ENCODE measurements at regions not wholly inside any gene's neighbourhood (a gene's known extent, or its start where the extent isn't known, plus 50 kb on each side); places are given as distances from the start of the nearest gene placed in this dataset.
"Not testable (repeated sequence)": the region's sequence is repeated elsewhere in the genome, so short reads cannot be mapped to it uniquely, and the experiment has no call there.

DNA sequence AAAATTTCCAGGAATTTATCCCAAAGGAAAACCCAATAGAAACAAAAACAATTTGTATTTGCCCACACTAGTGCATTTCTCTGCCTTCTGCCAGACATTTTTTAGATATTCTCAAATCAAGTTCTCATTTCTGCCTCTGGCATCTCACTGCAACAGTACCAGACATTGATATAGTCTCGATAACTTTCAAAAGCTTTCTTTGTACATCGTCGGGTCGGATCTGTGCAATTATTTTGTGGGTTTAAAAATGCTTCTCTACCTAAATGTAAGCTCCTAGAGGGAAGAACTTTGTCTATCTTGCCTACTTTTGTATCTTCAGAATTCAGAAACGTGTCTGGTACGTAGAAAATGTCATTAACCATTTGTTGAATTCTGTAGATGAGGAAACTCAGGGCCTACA, 125.5 kb upstream of the LIFR start:
- in situ Hi-C loops (cut with HindIII; ENCODE audit: low sequenced_read_pairs): no loop called here
- no peak overlapping the region for H3K4me3 ChIP-seq (ENCODE audit: low read depth, low read length)
- TF ChIP-seq, protein P1, sequence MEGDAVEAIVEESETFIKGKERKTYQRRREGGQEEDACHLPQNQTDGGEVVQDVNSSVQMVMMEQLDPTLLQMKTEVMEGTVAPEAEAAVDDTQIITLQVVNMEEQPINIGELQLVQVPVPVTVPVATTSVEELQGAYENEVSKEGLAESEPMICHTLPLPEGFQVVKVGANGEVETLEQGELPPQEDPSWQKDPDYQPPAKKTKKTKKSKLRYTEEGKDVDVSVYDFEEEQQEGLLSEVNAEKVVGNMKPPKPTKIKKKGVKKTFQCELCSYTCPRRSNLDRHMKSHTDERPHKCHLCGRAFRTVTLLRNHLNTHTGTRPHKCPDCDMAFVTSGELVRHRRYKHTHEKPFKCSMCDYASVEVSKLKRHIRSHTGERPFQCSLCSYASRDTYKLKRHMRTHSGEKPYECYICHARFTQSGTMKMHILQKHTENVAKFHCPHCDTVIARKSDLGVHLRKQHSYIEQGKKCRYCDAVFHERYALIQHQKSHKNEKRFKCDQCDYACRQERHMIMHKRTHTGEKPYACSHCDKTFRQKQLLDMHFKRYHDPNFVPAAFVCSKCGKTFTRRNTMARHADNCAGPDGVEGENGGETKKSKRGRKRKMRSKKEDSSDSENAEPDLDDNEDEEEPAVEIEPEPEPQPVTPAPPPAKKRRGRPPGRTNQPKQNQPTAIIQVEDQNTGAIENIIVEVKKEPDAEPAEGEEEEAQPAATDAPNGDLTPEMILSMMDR (IDR thresholded peaks at IDR 0.05; ENCODE audit: low read depth, low read length): no peak
- DNase-seq (ENCODE audit: low read depth, low spot score): no peak

DNA sequence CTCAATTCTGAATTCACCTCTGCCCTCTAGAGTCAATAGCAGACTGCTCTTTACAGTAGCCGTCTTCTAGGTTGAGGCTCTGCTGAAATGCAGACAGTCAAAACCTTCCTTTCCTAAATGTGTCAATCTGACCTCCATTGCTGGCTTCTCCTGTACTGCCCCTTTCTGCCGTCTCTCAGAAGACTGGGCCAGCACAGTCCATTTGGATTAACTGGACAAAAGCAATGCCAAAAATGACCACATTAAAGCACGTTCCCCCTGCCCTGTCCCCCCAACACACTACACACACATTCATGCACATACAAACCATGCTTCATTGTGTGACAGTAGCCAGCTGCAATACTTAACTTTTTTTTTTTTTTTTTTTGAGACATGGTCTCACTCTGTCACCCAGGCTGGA, 130.2 kb upstream of the LIFR start:
- TF ChIP-seq, protein P1 (IDR thresholded peaks at IDR 0.05; ENCODE audit: low read depth, low read length): no peak
- DNase-seq (ENCODE audit: low read depth, low spot score): no peak
- no peak overlapping the region for H3K4me3 ChIP-seq (ENCODE audit: low read depth, low read length)
- in situ Hi-C loops (cut with HindIII; ENCODE audit: low sequenced_read_pairs): no loop called here

DNA sequence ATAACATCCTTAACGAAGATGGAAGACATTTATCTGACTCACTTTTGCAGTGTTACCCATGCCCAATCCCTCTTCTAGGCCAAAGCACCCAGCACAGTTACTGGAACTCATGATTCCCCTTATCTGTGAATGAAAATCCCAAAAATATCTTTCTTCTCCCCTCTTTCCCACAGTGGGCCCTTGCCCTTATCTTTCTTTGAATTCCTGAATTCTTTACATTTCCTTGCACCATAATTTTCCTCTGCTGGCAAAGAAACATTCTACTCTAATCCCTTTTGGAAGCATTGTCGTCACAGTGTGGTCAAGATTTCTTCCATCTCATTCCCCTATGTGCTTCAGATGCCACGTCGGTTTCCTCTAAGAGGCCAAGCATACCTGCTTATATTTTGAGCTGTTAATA, 135.9 kb upstream of the LIFR start:
- in situ Hi-C loops (cut with HindIII; ENCODE audit: low sequenced_read_pairs): no loop called here
- no peak overlapping the region for H3K4me3 ChIP-seq (ENCODE audit: low read depth, low read length)
- DNase-seq (ENCODE audit: low read depth, low spot score): no peak
- TF ChIP-seq, protein P1 (IDR thresholded peaks at IDR 0.05; ENCODE audit: low read depth, low read length): no peak

DNA sequence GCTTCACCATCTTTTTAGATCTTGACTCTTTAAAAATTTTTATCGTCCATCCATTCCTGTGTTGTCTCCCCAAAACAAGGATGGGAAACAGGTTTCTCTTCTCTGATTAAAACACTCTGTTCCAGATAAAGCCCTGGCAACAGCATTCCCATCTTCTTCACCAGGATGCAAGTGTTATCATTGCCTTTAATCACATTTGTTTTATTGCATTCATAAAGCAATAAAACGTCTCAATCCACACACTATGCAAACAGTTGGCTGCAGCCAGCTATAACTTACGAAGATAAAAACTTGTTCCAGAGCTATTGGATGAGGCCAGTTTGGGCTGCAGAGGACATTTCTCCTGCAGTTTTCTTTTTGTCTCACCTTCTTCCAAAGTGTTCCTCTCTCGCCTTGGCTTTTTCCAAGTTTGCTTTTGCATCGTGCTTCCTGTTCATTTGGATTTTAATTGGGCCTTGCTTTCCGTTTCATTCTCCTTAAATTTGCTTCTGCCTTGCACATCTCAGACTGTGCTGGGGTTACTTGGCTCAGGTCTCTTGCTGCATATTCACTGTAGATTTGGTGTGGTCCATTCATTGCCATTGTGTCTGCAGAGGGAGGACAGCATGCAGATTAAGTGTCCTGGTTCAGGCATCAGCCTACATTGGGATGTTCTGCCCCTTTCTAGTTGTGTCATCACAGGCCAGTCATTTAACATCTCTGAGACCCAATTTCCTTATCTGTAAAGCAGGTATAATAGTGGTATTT, 136.5 kb upstream of the LIFR start:
- in situ Hi-C loops (cut with HindIII; ENCODE audit: low sequenced_read_pairs): no loop called here
- DNase-seq (ENCODE audit: low read depth, low spot score): no peak
- H3K4me3 ChIP-seq (ENCODE audit: low read depth, low read length): no peak overlapping the region
- TF ChIP-seq, protein P1 (IDR thresholded peaks at IDR 0.05; ENCODE audit: low read depth, low read length): no peak

DNA sequence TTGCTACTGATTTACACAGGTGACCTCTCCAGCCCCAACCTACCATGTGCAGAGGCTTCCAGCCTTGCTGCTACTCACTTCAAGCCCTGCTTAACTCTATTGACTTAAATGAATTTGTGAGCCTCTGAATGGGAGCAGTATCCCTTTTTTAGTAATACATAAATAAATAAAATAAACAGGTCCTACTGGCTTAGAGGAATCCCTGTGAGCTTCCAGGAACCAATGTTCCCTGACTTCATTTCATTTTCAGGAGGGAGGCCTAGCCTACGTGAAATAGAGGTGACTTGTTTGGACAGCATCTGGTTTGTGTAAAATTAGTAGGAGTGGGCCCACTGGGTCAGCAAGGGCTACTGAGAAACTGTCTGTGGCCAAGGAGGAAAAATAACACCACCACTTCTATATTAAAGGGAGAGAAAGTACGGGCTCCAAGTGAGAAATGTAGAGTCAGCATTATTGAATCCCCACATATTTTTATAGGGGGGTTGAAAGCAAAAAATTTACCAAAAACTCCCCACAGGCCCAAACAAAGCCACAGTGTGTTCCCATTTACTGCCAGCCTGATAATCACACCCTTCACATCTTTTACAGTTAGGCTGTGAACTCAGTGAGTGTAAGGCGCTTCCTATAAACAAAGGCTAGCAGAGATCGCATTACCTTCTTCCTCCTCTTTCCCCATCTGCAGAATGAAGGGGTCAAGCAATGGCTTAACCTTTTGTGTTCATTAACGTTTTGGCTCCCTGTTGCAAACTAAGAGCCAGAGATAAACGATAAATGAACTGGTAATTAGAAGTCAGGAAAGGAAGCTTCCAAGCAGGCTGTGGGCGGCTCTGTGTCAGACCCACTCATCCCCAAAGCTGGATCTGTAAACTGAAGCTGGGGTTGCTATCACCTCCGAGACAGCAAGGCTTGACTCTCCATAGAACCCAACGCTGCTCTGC, 138.8 kb upstream of the LIFR start:
- no peak for DNase-seq (ENCODE audit: low read depth, low spot score)
- TF ChIP-seq, protein P1 (IDR thresholded peaks at IDR 0.05; ENCODE audit: low read depth, low read length): no peak
- H3K4me3 ChIP-seq (ENCODE audit: low read depth, low read length): no peak overlapping the region

DNA sequence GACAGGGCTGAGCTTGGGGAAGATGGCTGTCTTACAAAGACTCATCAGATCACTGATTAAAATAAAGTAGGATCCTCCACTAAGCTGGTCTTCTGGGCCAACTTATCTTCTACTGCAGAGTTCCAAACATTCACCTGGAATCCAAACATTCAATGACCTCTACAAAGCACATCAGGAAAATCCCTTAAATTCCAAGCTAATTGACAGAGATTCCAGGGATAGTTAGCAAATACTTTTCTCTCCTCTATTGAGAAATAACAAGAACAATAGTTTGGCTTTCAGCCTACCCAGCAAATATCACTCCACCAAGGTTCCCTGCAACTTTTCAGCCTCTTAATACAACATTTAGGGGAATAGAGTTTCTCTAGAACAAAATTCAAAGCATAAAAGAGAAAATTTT, 140.6 kb upstream of the LIFR start:
- TF ChIP-seq, protein P1 (IDR thresholded peaks at IDR 0.05; ENCODE audit: low read depth, low read length): no peak
- H3K4me3 ChIP-seq (ENCODE audit: low read depth, low read length): no peak overlapping the region
- DNase-seq (ENCODE audit: low read depth, low spot score): no peak
- in situ Hi-C loops (cut with HindIII; ENCODE audit: low sequenced_read_pairs): no loop called here

More for the DNA sequence above, 138.8 kb upstream of the LIFR start:
- in situ Hi-C loops (cut with HindIII; ENCODE audit: low sequenced_read_pairs): no loop called here

DNA sequence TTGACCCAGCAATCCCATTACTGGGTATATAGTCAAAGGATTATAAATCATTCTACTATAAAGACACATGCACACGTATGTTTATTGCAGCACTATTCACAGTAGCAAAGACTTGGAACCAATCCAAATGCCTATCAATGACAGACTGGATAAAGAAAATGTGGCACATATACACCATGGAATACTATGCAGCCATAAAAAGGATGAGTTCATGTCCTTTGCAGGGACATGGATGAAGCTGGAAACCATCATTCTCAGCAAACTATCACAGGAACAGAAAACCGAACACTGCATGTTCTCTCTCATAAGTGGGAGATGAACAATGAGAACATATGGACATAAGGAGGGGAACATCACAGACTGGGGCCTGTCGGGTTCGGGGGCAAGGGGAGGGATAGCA, 140.3 kb upstream of the OSMR start:
- in situ Hi-C loops (cut with HindIII; ENCODE audit: low sequenced_read_pairs); H3K4me3 ChIP-seq (ENCODE audit: low read depth, low read length); DNase-seq (ENCODE audit: low read depth, low spot score): not testable (repeated sequence)
